ENCODE measurements at regions not wholly inside any gene's neighbourhood (a gene's known extent, or its start where the extent isn't known, plus 50 kb on each side); places are given as distances from the start of the nearest gene placed in this dataset.
A peak's percentile ranks its signal among the peaks of the same experiment; 100 is the strongest.

DNA sequence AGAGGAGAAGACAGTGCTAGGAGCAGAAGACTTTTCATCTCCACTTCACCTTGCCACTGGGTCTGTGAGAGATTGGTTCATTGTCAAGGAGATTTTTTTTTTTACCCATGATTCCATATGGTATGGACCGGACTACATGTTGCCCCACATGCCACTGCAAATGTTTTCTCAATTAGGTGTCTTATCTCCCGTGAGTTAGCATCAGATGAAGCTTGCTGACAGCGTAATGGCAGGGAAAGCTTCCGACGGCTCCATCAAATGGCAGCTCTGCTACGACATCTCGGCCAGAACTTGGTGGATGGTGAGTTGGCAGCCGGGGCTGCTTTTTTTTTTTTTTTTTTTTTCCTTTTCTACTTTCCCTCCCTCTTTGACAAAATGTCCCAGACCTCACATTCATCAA lies 217.2 kb upstream of the NFIA start:
- Histone ChIP-seq H3K9me3 (no peaks in the 10 kb centered on the region), H3K36me3 (no peaks in the 10 kb centered on the region), H3K4me1 (peaks cover 0 to 30% (median 0%) of the 10 kb centered on the region in 4 donors), H3K4me3 (peak overlapping the region in 1 of 4 donors; percentile 23), H3K27me3 (peaks cover 0 to 7% of the 10 kb centered on the region in 2 donors), H3K27ac (peak overlapping the region in 2 of 4 donors; percentile 18 to 73)
- TF ChIP-seq POLR2A (IDR thresholded peaks at IDR 0.05) (no peak), EP300 (IDR thresholded peaks at IDR 0.05) (no peak), CTCF (IDR thresholded peaks at IDR 0.05) (no peak)
- 45 to 54% methylated on average over 8 of the region's 8 CpGs for WGBS, 2 donors
- no peak for DNase-seq (ENCODE audit: low spot score in 2 of 2)

DNA sequence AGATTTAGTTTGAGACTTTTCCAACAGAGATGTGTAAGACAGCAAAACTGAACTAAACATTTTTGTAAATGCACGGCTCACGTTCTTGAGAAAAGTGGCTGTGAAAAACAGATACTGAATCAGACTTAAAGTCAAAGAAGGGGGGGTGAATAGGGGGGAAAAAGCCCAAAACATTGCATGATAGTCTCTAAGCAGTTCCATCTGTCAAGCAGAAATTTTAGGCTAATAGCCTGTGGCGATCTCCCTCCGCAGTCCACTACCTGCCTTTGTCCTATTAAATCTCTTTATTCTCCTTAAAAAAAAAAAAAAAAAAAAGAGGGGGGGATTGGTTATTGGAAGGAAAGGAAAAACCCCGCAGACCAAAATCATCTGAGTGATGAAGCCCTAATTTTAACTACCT lies 217.6 kb upstream of the NFIA start:
- Histone ChIP-seq H3K9me3 (no peaks in the 10 kb centered on the region), H3K4me1 (peaks cover 0 to 29% (median 0%) of the 10 kb centered on the region in 4 donors), H3K27me3 (peaks cover 0 to 7% of the 10 kb centered on the region in 2 donors), H3K36me3 (no peaks in the 10 kb centered on the region), H3K27ac (peak overlapping the region in 1 of 4 donors; percentile 73), H3K4me3 (peak overlapping the region in 1 of 4 donors; percentile 23)
- TF ChIP-seq EP300 (IDR thresholded peaks at IDR 0.05) (no peak), CTCF (IDR thresholded peaks at IDR 0.05) (no peak), POLR2A (IDR thresholded peaks at IDR 0.05) (no peak)
- 67 to 73% methylated on average over 5 of the region's 5 CpGs for WGBS, 2 donors
- no peak for DNase-seq (ENCODE audit: low spot score in 2 of 2)

DNA sequence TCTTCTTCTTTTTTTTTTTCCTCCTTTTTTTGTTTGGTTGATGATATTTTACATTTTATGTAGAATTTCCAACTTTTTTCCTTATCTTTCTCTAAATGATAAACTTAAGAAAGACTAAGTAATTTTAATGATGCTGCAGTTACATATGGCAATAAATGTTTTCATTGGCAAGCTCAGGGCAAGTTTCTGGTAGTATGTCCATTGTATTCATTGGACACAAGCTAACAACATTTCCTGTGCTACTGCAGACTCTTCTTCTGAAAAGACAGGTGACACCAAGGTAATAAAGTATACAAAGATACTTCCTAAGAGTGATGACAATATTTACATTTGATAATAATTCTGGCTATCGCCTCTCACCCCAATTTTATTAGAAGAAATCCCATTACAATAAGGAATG lies 219.2 kb upstream of the NFIA start:
- Histone ChIP-seq H3K4me3 (no peak overlapping the region), H3K36me3 (no peaks in the 10 kb centered on the region), H3K27ac (no peak overlapping the region), H3K4me1 (peaks cover 0 to 34% (median 0%) of the 10 kb centered on the region in 4 donors), H3K27me3 (peaks cover 0 to 6% of the 10 kb centered on the region in 2 donors), H3K9me3 (no peaks in the 10 kb centered on the region)
- no peak for TF ChIP-seq CTCF (IDR thresholded peaks at IDR 0.05)
- TF ChIP-seq EP300 (IDR thresholded peaks at IDR 0.05), result no peak
- TF ChIP-seq POLR2A (IDR thresholded peaks at IDR 0.05), result no peak
- 95 to 98% methylated on average over 1 of the region's 1 CpG for WGBS, 2 donors
- DNase-seq (ENCODE audit: low spot score in 2 of 2), result no peak

- TF ChIP-seq EP300 (IDR thresholded peaks at IDR 0.05) (no peak), CTCF (IDR thresholded peaks at IDR 0.05) (no peak), POLR2A (IDR thresholded peaks at IDR 0.05) (no peak)
- DNase-seq (ENCODE audit: low spot score in 2 of 2), result no peak
- Histone ChIP-seq H3K27me3 (no peaks in the 10 kb centered on the region), H3K9me3 (no peaks in the 10 kb centered on the region), H3K4me3 (no peak overlapping the region), H3K27ac (no peak overlapping the region), H3K36me3 (no peaks in the 10 kb centered on the region), H3K4me1 (peaks cover 0 to 36% (median 0%) of the 10 kb centered on the region in 4 donors)
- 47 to 53% methylated on average over 5 of the region's 5 CpGs for WGBS, 2 donors
Observed at GRCh38 chr1:60861961-60862567, 220.3 kb upstream of the NFIA start.

DNA sequence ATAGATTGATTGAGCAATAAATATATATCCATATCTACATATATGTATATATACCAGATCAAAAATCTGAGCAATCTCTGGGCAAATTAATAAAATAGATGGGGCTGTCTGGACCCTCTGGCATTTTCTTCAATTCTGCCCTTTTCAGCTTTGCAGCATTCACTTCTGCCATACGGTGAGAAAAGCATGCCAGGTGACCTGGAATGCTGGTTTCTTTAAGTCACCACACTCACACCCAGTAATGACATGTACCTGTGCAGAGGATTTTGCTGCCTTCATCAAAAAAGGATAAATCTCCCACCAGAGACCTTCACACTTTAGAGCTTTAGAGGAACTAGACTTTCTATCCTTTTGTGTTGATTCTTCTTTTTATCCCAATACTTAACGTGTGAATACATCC lies 223.2 kb upstream of the NFIA start:
- Histone ChIP-seq H3K9me3 (no peaks in the 10 kb centered on the region), H3K36me3 (no peaks in the 10 kb centered on the region), H3K4me3 (no peak overlapping the region), H3K27ac (no peak overlapping the region), H3K27me3 (no peaks in the 10 kb centered on the region), H3K4me1 (peaks cover 0 to 25% (median 0%) of the 10 kb centered on the region in 4 donors)
- WGBS, 2 donors, result 65 to 66% methylated on average over 2 of the region's 2 CpGs
- DNase-seq (ENCODE audit: low spot score in 2 of 2), result no peak
- no peak for TF ChIP-seq POLR2A (IDR thresholded peaks at IDR 0.05)
- TF ChIP-seq CTCF (IDR thresholded peaks at IDR 0.05), result no peak
- no peak for TF ChIP-seq EP300 (IDR thresholded peaks at IDR 0.05)

Data from tibial nerve (tissue), 4 donors.